Keratinocyte (primary cell): ENCODE measurements at regions not wholly inside any gene's neighbourhood (a gene's known extent, or its start where the extent isn't known, plus 50 kb on each side); places are given as distances from the start of the nearest gene placed in this dataset.

Experiments
- DNase-seq: peaks from one replicate; pipeline ENCODE4 v3.0.0-alpha.2; 2011; ENCODE audit warnings: low read depth, missing footprints, low spot score
- FAIRE-seq: peaks from 2 replicates; lab custom pipeline; 2011; peaks lifted over from hg19 to GRCh38; lab: Jason Lieb, UNC
- H2AFZ ChIP-seq: 2 replicates; pipeline ENCODE4 v1.6.0; 2012; ENCODE audit warnings: low read length, control low read depth, inconsistent platforms; ENCODE audit not compliant: control insufficient read depth
- H3K27ac ChIP-seq: 2 replicates; pipeline ENCODE4 v1.5.1; 2011; ENCODE audit warnings: low read length; ENCODE audit not compliant: control insufficient read depth, insufficient read depth
- H3K27me3 ChIP-seq: 3 replicates; pipeline ENCODE4 v1.6.0; 2011; ENCODE audit warnings: low read length; ENCODE audit not compliant: control insufficient read depth, insufficient read depth; ENCODE audit errors: extremely low read depth
- H3K36me3 ChIP-seq, 2 experiments: 2 replicates in 1 of 2; 3 replicates in 1 of 2; pipeline ENCODE4 v1.5.1; 2011; ENCODE audit warnings: low read length in 2 of 2, mild to moderate bottlenecking in 1 of 2; ENCODE audit not compliant: control insufficient read depth in 2 of 2, insufficient read depth in 2 of 2; ENCODE audit errors: extremely low read depth in 1 of 2
- H3K4me1 ChIP-seq: 3 replicates; pipeline ENCODE4 v1.5.1; 2011; ENCODE audit warnings: low read length; ENCODE audit not compliant: control insufficient read depth, insufficient read depth; ENCODE audit errors: extremely low read depth
- H3K4me2 ChIP-seq: 3 replicates; pipeline ENCODE4 v1.6.0; 2011; ENCODE audit warnings: low read depth, low read length; ENCODE audit not compliant: control insufficient read depth, insufficient read depth; ENCODE audit errors: extremely low read depth
- H3K4me3 ChIP-seq, 3 experiments: fragments of 200-600 bp in 1 of 3; sonication (generic) in 1 of 3; 2 replicates in 2 of 3; 3 replicates in 1 of 3; pipeline ENCODE4 v1.5.1; 2011 to 2016; ENCODE audit warnings: low read length in 3 of 3, mild to moderate bottlenecking in 3 of 3, control low read depth in 2 of 3, inconsistent platforms in 1 of 3, low read depth in 1 of 3, mixed read lengths in 1 of 3, mixed run types in 1 of 3, moderate library complexity in 1 of 3; ENCODE audit not compliant: control insufficient read depth in 2 of 3, insufficient read depth in 2 of 3; ENCODE audit errors: extremely low read depth in 1 of 3
- H3K79me2 ChIP-seq: 2 replicates; pipeline ENCODE4 v1.6.0; 2012; ENCODE audit warnings: low read length; ENCODE audit not compliant: control insufficient read depth, insufficient read depth
- H3K9ac ChIP-seq: 3 replicates; pipeline ENCODE4 v1.6.0; 2011; ENCODE audit warnings: low read length; ENCODE audit not compliant: control insufficient read depth, insufficient read depth; ENCODE audit errors: extremely low read depth
- H3K9me1 ChIP-seq: 3 replicates; pipeline ENCODE4 v1.6.0; 2011; ENCODE audit warnings: low read length; ENCODE audit not compliant: control insufficient read depth, insufficient read depth; ENCODE audit errors: extremely low read depth
- H3K9me3 ChIP-seq: 2 replicates; pipeline ENCODE4 v1.5.1; 2012; ENCODE audit warnings: low read depth, low read length; ENCODE audit not compliant: control insufficient read depth
- H4K20me1 ChIP-seq: 3 replicates; pipeline ENCODE4 v1.6.0; 2011; ENCODE audit warnings: low read length; ENCODE audit not compliant: control insufficient read depth, insufficient read depth; ENCODE audit errors: extremely low read depth
- EZH2 ChIP-seq: IDR thresholded peaks from one replicate; pipeline ENCODE4 v1.6.1; 2012; ENCODE audit warnings: inconsistent platforms, mild to moderate bottlenecking, low read length, moderate library complexity
- dilution Hi-C: fragments of 300-500 bp; cut with MboI; formaldehyde crosslinking; loops from one replicate; pipeline ENCODE4 v1.7.0; 2020; ENCODE audit warnings: low sequenced_read_pairs; ENCODE audit not compliant: extremely low pct_ligation_motif_present
- TF ChIP-seq, protein P1 (sequence below), 3 experiments: IDR thresholded peaks in 1 of 3; conservative IDR thresholded peaks in 1 of 3; optimal IDR thresholded peaks in 1 of 3; 2 replicates in 2 of 3; 3 replicates in 1 of 3; pipeline versions ENCODE3 to v1.5.1; 2011; ENCODE audit warnings: low read length in 3 of 3, mild to moderate bottlenecking in 3 of 3, moderate library complexity in 2 of 3, control low read depth in 1 of 3, inconsistent platforms in 1 of 3; ENCODE audit not compliant: insufficient read depth in 2 of 3; ENCODE audit errors: extremely low read depth in 1 of 3

- no peak for DNase-seq
- Histone ChIP-seq H3K4me1 (no peaks in the 10 kb centered on the region), H3K9ac (no peak overlapping the region), H3K9me1 (no peaks in the 10 kb centered on the region), H4K20me1 (no peaks in the 10 kb centered on the region), H3K27me3 (no peaks in the 10 kb centered on the region), H3K4me3 (no peak overlapping the region), H2AFZ (no peak overlapping the region), H3K9me3 (peaks cover 2% of the 10 kb centered on the region), H3K27ac (no peak overlapping the region), H3K79me2 (no peaks in the 10 kb centered on the region), H3K36me3 (no peaks in the 10 kb centered on the region), H3K4me2 (no peak overlapping the region)
- dilution Hi-C loops, result no loop called here
- no peak for FAIRE-seq
- TF ChIP-seq, protein P1, sequence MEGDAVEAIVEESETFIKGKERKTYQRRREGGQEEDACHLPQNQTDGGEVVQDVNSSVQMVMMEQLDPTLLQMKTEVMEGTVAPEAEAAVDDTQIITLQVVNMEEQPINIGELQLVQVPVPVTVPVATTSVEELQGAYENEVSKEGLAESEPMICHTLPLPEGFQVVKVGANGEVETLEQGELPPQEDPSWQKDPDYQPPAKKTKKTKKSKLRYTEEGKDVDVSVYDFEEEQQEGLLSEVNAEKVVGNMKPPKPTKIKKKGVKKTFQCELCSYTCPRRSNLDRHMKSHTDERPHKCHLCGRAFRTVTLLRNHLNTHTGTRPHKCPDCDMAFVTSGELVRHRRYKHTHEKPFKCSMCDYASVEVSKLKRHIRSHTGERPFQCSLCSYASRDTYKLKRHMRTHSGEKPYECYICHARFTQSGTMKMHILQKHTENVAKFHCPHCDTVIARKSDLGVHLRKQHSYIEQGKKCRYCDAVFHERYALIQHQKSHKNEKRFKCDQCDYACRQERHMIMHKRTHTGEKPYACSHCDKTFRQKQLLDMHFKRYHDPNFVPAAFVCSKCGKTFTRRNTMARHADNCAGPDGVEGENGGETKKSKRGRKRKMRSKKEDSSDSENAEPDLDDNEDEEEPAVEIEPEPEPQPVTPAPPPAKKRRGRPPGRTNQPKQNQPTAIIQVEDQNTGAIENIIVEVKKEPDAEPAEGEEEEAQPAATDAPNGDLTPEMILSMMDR (optimal IDR thresholded peaks at IDR 0.05 in 1 of 3, IDR thresholded peaks at IDR 0.05 in 1 of 3, conservative IDR thresholded peaks at IDR 0.05 in 1 of 3; ENCODE audit: extremely low read depth in 1 of 3, insufficient read depth in 2 of 3, low read length in 3 of 3), result no peak
- no peak for TF ChIP-seq EZH2
Measured at GRCh38 chr6:137654365-137654981, 160.3 kb upstream of the OLIG3 start.

GRCh38 chr6:137655291-137655690, 161.1 kb upstream of the OLIG3 start:
- Histone ChIP-seq H3K9ac (no peak overlapping the region), H3K27ac (no peak overlapping the region), H2AFZ (no peak overlapping the region), H4K20me1 (no peaks in the 10 kb centered on the region), H3K79me2 (no peaks in the 10 kb centered on the region), H3K36me3 (no peaks in the 10 kb centered on the region), H3K4me2 (no peak overlapping the region), H3K4me3 (no peak overlapping the region), H3K4me1 (no peaks in the 10 kb centered on the region), H3K9me1 (no peaks in the 10 kb centered on the region), H3K9me3 (peaks cover 2% of the 10 kb centered on the region), H3K27me3 (no peaks in the 10 kb centered on the region)
- DNase-seq (no peak), FAIRE-seq (no peak)
- dilution Hi-C loops, result no loop called here
- no peak for TF ChIP-seq EZH2
- TF ChIP-seq, protein P1 (optimal IDR thresholded peaks at IDR 0.05 in 1 of 3, IDR thresholded peaks at IDR 0.05 in 1 of 3, conservative IDR thresholded peaks at IDR 0.05 in 1 of 3; ENCODE audit: extremely low read depth in 1 of 3, insufficient read depth in 2 of 3, low read length in 3 of 3), result no peak
